Coronary artery (tissue), 2 donors: ENCODE measurements at regions not wholly inside any gene's neighbourhood (a gene's known extent, or its start where the extent isn't known, plus 50 kb on each side); places are given as distances from the start of the nearest gene placed in this dataset.

Experiments
- DNase-seq: peaks from one replicate; pipeline ENCODE4 v3.0.0-alpha.2; 2017; ENCODE audit warnings: low spot score
- H3K27ac ChIP-seq, 2 donors: fragments of 200-600 bp; sonication (generic); one replicate each; pipeline ENCODE4 v1.5.1; 2016 to 2019
- H3K4me3 ChIP-seq: fragments of 200-600 bp; sonication (generic); 2 replicates; pipeline ENCODE4 v1.5.1; 2016; ENCODE audit warnings: mild to moderate bottlenecking, moderate library complexity
- CTCF ChIP-seq: fragments of 200-600 bp; sonication (generic); IDR thresholded peaks from one replicate; pipeline ENCODE4 v1.5.1; 2019; ENCODE audit warnings: antibody characterized with exemption

- no peak for TF ChIP-seq CTCF
- no peak for DNase-seq
- Histone ChIP-seq H3K27ac (no peak overlapping the region), H3K4me3 (no peak overlapping the region)
Measured at GRCh38 chr16:6892966-6893365, 439.7 kb upstream of the RBFOX1 start.

- H3K27ac ChIP-seq: no peak overlapping the region
- DNase-seq: no peak
- TF ChIP-seq CTCF: no peak
- H3K4me3 ChIP-seq: no peak overlapping the region
Measured at GRCh38 chr16:6891496-6891895, 441.1 kb upstream of the RBFOX1 start.

- no peak overlapping the region for H3K4me3 ChIP-seq
- no peak for DNase-seq
- no peak overlapping the region for H3K27ac ChIP-seq
- TF ChIP-seq CTCF: no peak
Measured at GRCh38 chr16:6888531-6888930, 444.1 kb upstream of the RBFOX1 start.

- Histone ChIP-seq H3K27ac (no peak overlapping the region), H3K4me3 (no peak overlapping the region)
- TF ChIP-seq CTCF: no peak
- no peak for DNase-seq
Measured at GRCh38 chr16:6884002-6884401, 448.6 kb upstream of the RBFOX1 start.

- DNase-seq: no peak
- Histone ChIP-seq H3K27ac (no peak overlapping the region), H3K4me3 (no peak overlapping the region)
- TF ChIP-seq CTCF: no peak
Measured at GRCh38 chr16:6880263-6880662, 452.4 kb upstream of the RBFOX1 start.

GRCh38 chr16:6864671-6865070 is 468.0 kb upstream of the RBFOX1 start:
- Histone ChIP-seq H3K27ac (no peak overlapping the region), H3K4me3 (no peak overlapping the region)
- no peak for TF ChIP-seq CTCF
- DNase-seq: no peak

GRCh38 chr16:6864244-6864643 is 468.4 kb upstream of the RBFOX1 start:
- Histone ChIP-seq H3K4me3 (no peak overlapping the region), H3K27ac (no peak overlapping the region)
- TF ChIP-seq CTCF: no peak
- no peak for DNase-seq
